KMS-11 (cell line): ENCODE measurements at regions not wholly inside any gene's neighbourhood (a gene's known extent, or its start where the extent isn't known, plus 50 kb on each side); places are given as distances from the start of the nearest gene placed in this dataset.

Experiments used
- H2AFZ ChIP-seq: fragments of 200-600 bp; sonication (generic); 2 replicates; pipeline ENCODE4 v1.6.1; 2016; ENCODE audit warnings: antibody characterized with exemption, mixed run types, low read depth
- H3K27ac ChIP-seq: fragments of 200-600 bp; sonication (generic); 2 replicates; pipeline ENCODE4 v1.6.1; 2016; ENCODE audit warnings: mild to moderate bottlenecking, mixed run types
- H3K27me3 ChIP-seq: fragments of 200-600 bp; sonication (generic); 2 replicates; pipeline ENCODE4 v1.6.1; 2017; ENCODE audit warnings: mild to moderate bottlenecking, low read depth, mixed run types, moderate library complexity; ENCODE audit not compliant: insufficient read depth
- H3K36me3 ChIP-seq: fragments of 200-600 bp; sonication (generic); 2 replicates; pipeline ENCODE4 v1.6.1; 2017; ENCODE audit warnings: mild to moderate bottlenecking, mixed run types; ENCODE audit not compliant: insufficient read depth
- H3K4me1 ChIP-seq: fragments of 200-600 bp; sonication (generic); 2 replicates; pipeline ENCODE4 v1.6.1; 2016; ENCODE audit warnings: mild to moderate bottlenecking, low read depth, mixed run types; ENCODE audit not compliant: poor library complexity, severe bottlenecking
- H3K4me2 ChIP-seq: fragments of 200-600 bp; sonication (generic); 2 replicates; pipeline ENCODE4 v1.7.0; 2016; ENCODE audit warnings: mild to moderate bottlenecking, mixed run types
- H3K4me3 ChIP-seq: fragments of 200-600 bp; sonication (generic); IDR thresholded peaks from 2 replicates; pipeline ENCODE4 v1.6.1; 2017; ENCODE audit warnings: low read depth, low read length, mixed read lengths; ENCODE audit not compliant: insufficient read depth
- H3K79me2 ChIP-seq: fragments of 200-600 bp; sonication (generic); 2 replicates; pipeline ENCODE4 v1.6.1; 2016; ENCODE audit warnings: low read depth, mixed run types; ENCODE audit not compliant: insufficient read depth
- H3K9ac ChIP-seq: fragments of 200-600 bp; sonication (generic); 2 replicates; pipeline ENCODE4 v1.6.1; 2016; ENCODE audit warnings: mild to moderate bottlenecking, mixed run types
- H4K20me1 ChIP-seq: fragments of 200-600 bp; sonication (generic); 2 replicates; pipeline ENCODE4 v1.6.1; 2016; ENCODE audit warnings: mild to moderate bottlenecking, mixed run types; ENCODE audit not compliant: insufficient read depth
- TF ChIP-seq, protein P1 (sequence below): fragments of 200-600 bp; sonication (generic); conservative IDR thresholded peaks from 2 replicates; pipeline ENCODE4 v1.6.1; 2017; ENCODE audit warnings: low read depth, mild to moderate bottlenecking, antibody characterized with exemption, low read length, moderate library complexity, mixed read lengths

- no peaks in the 10 kb centered on the region for H3K36me3 ChIP-seq
- H2AFZ ChIP-seq = no peak overlapping the region
- no peak overlapping the region for H3K4me3 ChIP-seq
- H4K20me1 ChIP-seq = no peaks in the 10 kb centered on the region
- peaks cover 4% of the 10 kb centered on the region for H3K4me1 ChIP-seq
- H3K27me3 ChIP-seq = no peaks in the 10 kb centered on the region
- TF ChIP-seq, protein P1, sequence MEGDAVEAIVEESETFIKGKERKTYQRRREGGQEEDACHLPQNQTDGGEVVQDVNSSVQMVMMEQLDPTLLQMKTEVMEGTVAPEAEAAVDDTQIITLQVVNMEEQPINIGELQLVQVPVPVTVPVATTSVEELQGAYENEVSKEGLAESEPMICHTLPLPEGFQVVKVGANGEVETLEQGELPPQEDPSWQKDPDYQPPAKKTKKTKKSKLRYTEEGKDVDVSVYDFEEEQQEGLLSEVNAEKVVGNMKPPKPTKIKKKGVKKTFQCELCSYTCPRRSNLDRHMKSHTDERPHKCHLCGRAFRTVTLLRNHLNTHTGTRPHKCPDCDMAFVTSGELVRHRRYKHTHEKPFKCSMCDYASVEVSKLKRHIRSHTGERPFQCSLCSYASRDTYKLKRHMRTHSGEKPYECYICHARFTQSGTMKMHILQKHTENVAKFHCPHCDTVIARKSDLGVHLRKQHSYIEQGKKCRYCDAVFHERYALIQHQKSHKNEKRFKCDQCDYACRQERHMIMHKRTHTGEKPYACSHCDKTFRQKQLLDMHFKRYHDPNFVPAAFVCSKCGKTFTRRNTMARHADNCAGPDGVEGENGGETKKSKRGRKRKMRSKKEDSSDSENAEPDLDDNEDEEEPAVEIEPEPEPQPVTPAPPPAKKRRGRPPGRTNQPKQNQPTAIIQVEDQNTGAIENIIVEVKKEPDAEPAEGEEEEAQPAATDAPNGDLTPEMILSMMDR = no peak
- no peaks in the 10 kb centered on the region for H3K79me2 ChIP-seq
- H3K27ac ChIP-seq = no peak overlapping the region
- no peak overlapping the region for H3K9ac ChIP-seq
- no peak overlapping the region for H3K4me2 ChIP-seq
Measured at GRCh38 chrX:45749375-45749774, 548.7 kb upstream of the DIPK2B start.

DNA sequence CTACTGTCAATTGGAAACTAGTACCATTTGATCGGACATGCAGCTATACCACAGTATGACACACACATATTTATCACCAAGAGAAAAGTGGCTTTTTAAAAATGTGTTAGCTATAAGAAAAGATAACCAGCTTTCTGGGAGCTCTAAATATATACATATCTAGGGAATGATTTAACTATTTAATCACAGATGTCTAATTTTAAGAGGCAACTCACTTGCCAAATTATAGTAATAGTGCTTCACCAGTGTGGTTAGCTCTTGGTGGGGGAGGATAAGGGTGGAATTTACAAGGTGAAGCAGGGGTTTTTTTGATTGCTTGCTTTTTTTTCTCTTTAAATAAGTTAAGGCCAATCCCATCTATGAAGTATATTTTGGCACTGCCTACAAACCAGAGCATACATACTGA lies 547.7 kb upstream of the DIPK2B start:
- Histone ChIP-seq H3K79me2 (no peaks in the 10 kb centered on the region), H3K36me3 (no peaks in the 10 kb centered on the region), H3K4me3 (no peak overlapping the region), H3K4me2 (no peak overlapping the region), H3K4me1 (peaks cover 4% of the 10 kb centered on the region), H3K9ac (no peak overlapping the region), H3K27ac (no peak overlapping the region), H4K20me1 (no peaks in the 10 kb centered on the region), H3K27me3 (no peaks in the 10 kb centered on the region), H2AFZ (no peak overlapping the region)
- TF ChIP-seq, protein P1 = no peak

DNA sequence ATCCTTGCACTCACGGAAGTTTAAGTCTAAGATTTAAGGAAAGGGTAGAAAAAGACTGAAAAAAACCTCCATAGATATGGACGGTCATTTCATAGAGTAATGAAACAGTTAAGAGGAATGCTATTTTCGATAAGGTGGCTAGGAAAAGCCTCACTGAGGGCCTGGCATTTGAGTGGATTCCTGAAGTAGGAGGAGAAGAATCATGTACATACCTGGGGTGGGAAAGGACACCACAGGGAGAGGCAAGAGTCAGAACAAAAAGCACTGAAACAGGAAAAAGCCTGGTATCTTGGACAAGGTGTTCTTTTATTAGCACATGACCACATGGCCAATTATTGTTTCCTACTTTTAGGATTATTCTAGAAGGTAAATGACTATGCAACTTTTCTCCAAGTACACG lies 547.2 kb upstream of the DIPK2B start:
- H3K79me2 ChIP-seq = no peaks in the 10 kb centered on the region
- TF ChIP-seq, protein P1 = no peak
- no peak overlapping the region for H3K9ac ChIP-seq

DNA sequence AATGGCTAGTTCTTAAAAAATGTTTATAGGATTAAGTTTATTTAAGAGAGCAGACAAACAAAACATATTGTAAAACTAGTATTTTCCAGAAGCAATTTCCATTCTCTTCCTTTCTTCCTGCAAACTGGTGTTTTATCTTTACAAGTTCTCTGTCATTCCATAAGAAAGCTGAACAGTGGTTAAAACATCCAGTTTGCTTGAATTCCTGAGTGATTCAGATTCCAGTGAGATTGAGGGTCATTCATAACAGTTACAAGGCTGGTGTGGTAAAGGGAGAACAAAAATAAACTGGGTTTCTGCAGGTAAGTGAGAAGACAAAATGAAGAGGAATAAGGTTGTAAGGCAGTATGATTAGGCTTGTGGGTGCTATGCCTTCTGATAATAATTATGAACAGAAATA lies 544.8 kb upstream of the DIPK2B start:
- Histone ChIP-seq H3K27me3 (no peaks in the 10 kb centered on the region), H3K9ac (no peak overlapping the region), H3K36me3 (no peaks in the 10 kb centered on the region), H3K4me1 (peaks cover 4% of the 10 kb centered on the region), H3K27ac (no peak overlapping the region), H2AFZ (no peak overlapping the region), H3K79me2 (no peaks in the 10 kb centered on the region), H3K4me3 (no peak overlapping the region), H3K4me2 (no peak overlapping the region), H4K20me1 (no peaks in the 10 kb centered on the region)
- TF ChIP-seq, protein P1 = no peak

More for the DNA sequence above, 547.2 kb upstream of the DIPK2B start:
- H3K36me3 ChIP-seq = no peaks in the 10 kb centered on the region
- no peak overlapping the region for H3K4me2 ChIP-seq
- no peak overlapping the region for H3K4me3 ChIP-seq
- peaks cover 4% of the 10 kb centered on the region for H3K4me1 ChIP-seq
- H4K20me1 ChIP-seq = no peaks in the 10 kb centered on the region
- H3K27ac ChIP-seq = no peak overlapping the region
- no peak overlapping the region for H2AFZ ChIP-seq
- no peaks in the 10 kb centered on the region for H3K27me3 ChIP-seq
